OCI-LY7 (cell line): ENCODE measurements at regions not wholly inside any gene's neighbourhood (a gene's known extent, or its start where the extent isn't known, plus 50 kb on each side); places are given as distances from the start of the nearest gene placed in this dataset.

ENCODE experiments used
- BruUV-seq: library from RNA; stranded (reverse); fragments of 400-500 nt; replicated peaks from 2 replicates; lab custom pipeline; 2021; lab: Mats Ljungman, UMichigan
- CTCF ChIA-PET: fragments of 300-600 bp; sonication (Branson Sonifier 250); formaldehyde crosslinking; loops from one replicate; lab custom pipeline; 2022; ENCODE audit warnings: antibody characterized with exemption; ENCODE audit not compliant: unreplicated experiment; lab: Charles Lee
- POLR2A ChIA-PET: fragments of 300-600 bp; sonication (Branson Sonifier 250); formaldehyde crosslinking; loops from one replicate; lab custom pipeline; 2022; ENCODE audit warnings: antibody characterized with exemption; lab: Charles Lee
- DNase-seq: peaks from one replicate; pipeline ENCODE4 v3.0.0-alpha.2; 2015; ENCODE audit warnings: low spot score
- H2AFZ ChIP-seq: fragments of 200-600 bp; sonication (generic), shearing (Covaris generic); 2 replicates; pipeline ENCODE4 v1.6.1; 2014; ENCODE audit warnings: mild to moderate bottlenecking, antibody characterized with exemption, low read length, moderate library complexity
- H3K27ac ChIP-seq: fragments of 200-600 bp; sonication (generic); 2 replicates; pipeline ENCODE4 v1.5.1; 2014; ENCODE audit warnings: mixed run types, low read depth, mild to moderate bottlenecking, moderate library complexity, low read length, inconsistent platforms; ENCODE audit not compliant: poor library complexity, severe bottlenecking
- H3K36me3 ChIP-seq: fragments of 200-600 bp; sonication (generic); 2 replicates; pipeline ENCODE4 v1.6.1; 2014; ENCODE audit warnings: mild to moderate bottlenecking, antibody characterized with exemption, low read length, moderate library complexity, mixed read lengths; ENCODE audit not compliant: insufficient read depth
- H3K4me1 ChIP-seq: fragments of 200-600 bp; sonication (generic); 2 replicates; pipeline ENCODE4 v1.5.1; 2014; ENCODE audit warnings: mild to moderate bottlenecking, low read length; ENCODE audit not compliant: insufficient read depth, poor library complexity, severe bottlenecking
- H3K4me2 ChIP-seq: fragments of 200-600 bp; sonication (generic); 2 replicates; pipeline ENCODE4 v1.6.1; 2014; ENCODE audit warnings: mild to moderate bottlenecking, low read length
- H3K4me3 ChIP-seq: fragments of 200-600 bp; sonication (generic); 2 replicates; pipeline ENCODE4 v1.5.1; 2014; ENCODE audit warnings: mild to moderate bottlenecking, low read depth, low read length; ENCODE audit not compliant: poor library complexity, severe bottlenecking
- H3K79me2 ChIP-seq: fragments of 200-600 bp; sonication (generic); 2 replicates; pipeline ENCODE4 v1.6.1; 2016; ENCODE audit warnings: low read depth, mild to moderate bottlenecking, low read length, moderate library complexity, mixed read lengths; ENCODE audit not compliant: insufficient read depth
- H3K9me2 ChIP-seq: fragments of 200-600 bp; sonication (generic); 2 replicates; pipeline ENCODE4 v1.6.1; 2016; ENCODE audit warnings: mild to moderate bottlenecking, low read length, mixed read lengths; ENCODE audit not compliant: insufficient read depth
- H3K9me3 ChIP-seq: fragments of 200-600 bp; sonication (generic); 2 replicates; pipeline ENCODE4 v1.6.1; 2014; ENCODE audit warnings: mild to moderate bottlenecking, mixed run types, low read length, mixed read lengths
- H4K20me1 ChIP-seq: fragments of 200-600 bp; sonication (generic); 2 replicates; pipeline ENCODE4 v1.6.1; 2014; ENCODE audit warnings: mild to moderate bottlenecking, antibody characterized with exemption, low read length, moderate library complexity, mixed read lengths; ENCODE audit not compliant: insufficient read depth
- EZH2phosphoT487 ChIP-seq: fragments of 200-600 bp; sonication (generic); IDR thresholded peaks from 2 replicates; pipeline ENCODE4 v1.6.1; 2018; ENCODE audit warnings: low read depth, borderline replicate concordance, mild to moderate bottlenecking, mixed run types, antibody characterized with exemption, low read length, moderate library complexity, mixed read lengths
- intact Hi-C: fragments of 100-400 bp; cut with micrococcal nuclease; formaldehyde crosslinking; loops from one replicate; pipeline ENCODE4 v1.10.0; 2022; ENCODE audit not compliant: unreplicated experiment
- TF ChIP-seq, protein P1 (sequence below): fragments of 200-600 bp; sonication (generic); conservative IDR thresholded peaks from 2 replicates; pipeline ENCODE4 v1.5.1; 2014; ENCODE audit warnings: mild to moderate bottlenecking, antibody characterized with exemption, low read length, moderate library complexity, mixed read lengths

DNA sequence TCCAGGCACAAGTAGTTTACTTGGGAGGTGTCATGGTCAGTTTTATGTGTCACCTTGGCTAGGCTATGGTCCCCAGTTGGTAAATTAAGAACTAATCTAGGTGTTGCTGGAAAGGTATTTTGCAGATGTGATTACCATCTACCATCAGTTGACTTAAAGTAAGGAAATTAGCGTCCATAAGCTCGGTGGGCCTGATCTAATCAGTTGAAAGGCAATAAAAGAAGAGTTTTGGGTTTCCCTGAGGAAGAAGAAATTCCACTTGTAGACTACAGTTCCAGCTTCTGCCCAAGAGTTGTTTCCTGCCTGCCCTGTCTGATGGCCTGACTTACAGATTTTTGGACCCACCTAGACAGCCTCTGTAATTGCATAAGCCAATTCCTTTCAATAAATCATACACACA is 438.7 kb upstream of the PROK2 start:
- intact Hi-C loops, result no loop called here
- Histone ChIP-seq H3K4me2 (no peak overlapping the region), H4K20me1 (no peaks in the 10 kb centered on the region), H3K9me2 (no peaks in the 10 kb centered on the region), H3K36me3 (no peaks in the 10 kb centered on the region; the same call in 1 of the 2 replicates), H3K4me3 (no peak overlapping the region), H2AFZ (no peak overlapping the region), H3K79me2 (no peaks in the 10 kb centered on the region), H3K4me1 (no peaks in the 10 kb centered on the region), H3K27ac (no peak overlapping the region), H3K9me3 (peaks cover 29% of the 10 kb centered on the region)
- no TSS peak for BruUV-seq
- TF ChIP-seq, protein P1, sequence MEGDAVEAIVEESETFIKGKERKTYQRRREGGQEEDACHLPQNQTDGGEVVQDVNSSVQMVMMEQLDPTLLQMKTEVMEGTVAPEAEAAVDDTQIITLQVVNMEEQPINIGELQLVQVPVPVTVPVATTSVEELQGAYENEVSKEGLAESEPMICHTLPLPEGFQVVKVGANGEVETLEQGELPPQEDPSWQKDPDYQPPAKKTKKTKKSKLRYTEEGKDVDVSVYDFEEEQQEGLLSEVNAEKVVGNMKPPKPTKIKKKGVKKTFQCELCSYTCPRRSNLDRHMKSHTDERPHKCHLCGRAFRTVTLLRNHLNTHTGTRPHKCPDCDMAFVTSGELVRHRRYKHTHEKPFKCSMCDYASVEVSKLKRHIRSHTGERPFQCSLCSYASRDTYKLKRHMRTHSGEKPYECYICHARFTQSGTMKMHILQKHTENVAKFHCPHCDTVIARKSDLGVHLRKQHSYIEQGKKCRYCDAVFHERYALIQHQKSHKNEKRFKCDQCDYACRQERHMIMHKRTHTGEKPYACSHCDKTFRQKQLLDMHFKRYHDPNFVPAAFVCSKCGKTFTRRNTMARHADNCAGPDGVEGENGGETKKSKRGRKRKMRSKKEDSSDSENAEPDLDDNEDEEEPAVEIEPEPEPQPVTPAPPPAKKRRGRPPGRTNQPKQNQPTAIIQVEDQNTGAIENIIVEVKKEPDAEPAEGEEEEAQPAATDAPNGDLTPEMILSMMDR, result no peak
- no peak for TF ChIP-seq EZH2phosphoT487
- DNase-seq, result no peak
- ChIA-PET CTCF (no interaction called here), POLR2A (interaction anchor here (0.7 kb wide), 1 partner anchor 36 kb away, joined by 5 read pairs; no protein-coding TSS in a partner anchor)

DNA sequence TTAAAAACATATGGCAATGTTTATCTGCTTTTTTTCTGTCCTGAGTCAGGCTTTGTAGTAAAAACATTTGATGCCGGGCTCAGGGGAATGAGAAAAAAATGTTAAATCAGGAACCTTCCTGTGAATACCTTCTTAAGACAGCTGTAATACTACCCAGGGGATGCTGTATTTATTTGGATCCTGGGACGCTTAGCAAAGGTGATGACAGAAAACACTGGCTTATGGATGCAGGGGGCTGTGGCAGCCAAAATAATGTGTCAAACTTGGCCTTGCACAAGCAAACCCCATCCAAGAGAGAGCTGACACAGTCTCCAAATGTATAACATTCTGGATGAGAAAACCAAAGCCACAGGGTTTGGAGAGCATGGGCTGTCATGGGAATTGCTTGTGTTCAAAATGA is 438.2 kb upstream of the PROK2 start:
- Histone ChIP-seq H4K20me1 (no peaks in the 10 kb centered on the region), H3K9me2 (no peaks in the 10 kb centered on the region), H3K9me3 (peaks cover 29% of the 10 kb centered on the region), H3K27ac (no peak overlapping the region), H3K36me3 (no peaks in the 10 kb centered on the region; the same call in 1 of the 2 replicates), H3K4me3 (no peak overlapping the region), H3K4me2 (no peak overlapping the region), H3K4me1 (no peaks in the 10 kb centered on the region), H3K79me2 (no peaks in the 10 kb centered on the region), H2AFZ (no peak overlapping the region)
- TF ChIP-seq, protein P1, result no peak
- TF ChIP-seq EZH2phosphoT487, result no peak
- intact Hi-C loops, result no loop called here
- CTCF ChIA-PET, result no interaction called here
- POLR2A ChIA-PET, result interaction anchor here (0.7 kb wide), 1 partner anchor 35 kb away, joined by 5 read pairs; no protein-coding TSS in a partner anchor
- BruUV-seq, result no TSS peak
- no peak for DNase-seq

GRCh38 chr3:72222410-72222809 is 437.5 kb upstream of the PROK2 start:
- TF ChIP-seq EZH2phosphoT487, result no peak
- TF ChIP-seq, protein P1, result no peak
- CTCF ChIA-PET, result no interaction called here
- Histone ChIP-seq H3K9me3 (peaks cover 29% of the 10 kb centered on the region), H2AFZ (no peak overlapping the region), H3K4me2 (no peak overlapping the region), H3K4me3 (no peak overlapping the region), H3K27ac (no peak overlapping the region), H3K36me3 (no peaks in the 10 kb centered on the region; the same call in 1 of the 2 replicates), H3K9me2 (no peaks in the 10 kb centered on the region), H3K79me2 (no peaks in the 10 kb centered on the region), H4K20me1 (no peaks in the 10 kb centered on the region), H3K4me1 (no peaks in the 10 kb centered on the region)
- BruUV-seq, result no TSS peak
- no peak for DNase-seq
- POLR2A ChIA-PET, result interaction anchor here (1.0 kb wide), 1 partner anchor 11 kb away, joined by 3 read pairs; no protein-coding TSS in a partner anchor
- intact Hi-C loops, result no loop called here
